ENCODE measurements at regions not wholly inside any gene's neighbourhood (a gene's known extent, or its start where the extent isn't known, plus 50 kb on each side); places are given as distances from the start of the nearest gene placed in this dataset.

DNA sequence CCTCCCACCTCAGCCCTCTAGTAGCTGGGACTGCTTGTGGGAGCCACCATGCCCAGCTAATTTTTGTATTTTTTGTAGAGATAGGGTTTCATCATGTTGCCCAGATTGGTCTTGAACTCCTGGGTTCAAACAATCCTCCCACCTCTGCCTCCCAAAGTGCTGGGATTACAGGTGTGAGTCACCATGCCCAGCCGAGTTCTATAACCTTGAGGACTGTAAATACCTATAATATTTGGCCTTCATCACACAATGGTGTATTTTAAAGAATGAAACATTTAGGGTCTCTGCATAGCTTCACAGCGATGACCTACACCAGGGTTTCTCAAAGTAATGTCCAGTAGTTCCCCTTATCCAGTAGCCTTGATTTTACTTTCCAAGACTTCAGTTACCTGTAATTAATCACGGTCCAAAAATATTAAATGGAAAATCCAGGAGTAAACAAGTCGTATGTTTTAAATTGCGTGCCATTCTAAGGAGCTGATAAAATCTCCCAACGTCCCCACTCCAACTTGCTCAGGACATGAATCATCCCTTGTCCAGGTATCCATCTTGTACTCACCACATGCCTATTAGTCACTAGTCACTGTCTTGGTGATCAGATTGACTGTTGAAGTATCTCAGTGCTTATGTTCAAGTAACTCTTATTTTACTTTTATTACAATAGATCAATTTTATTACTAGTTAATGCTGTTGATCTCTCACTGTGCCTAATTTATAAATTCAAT, 368.2 kb downstream of the BTG1 start:
- TF ChIP-seq, protein P1, sequence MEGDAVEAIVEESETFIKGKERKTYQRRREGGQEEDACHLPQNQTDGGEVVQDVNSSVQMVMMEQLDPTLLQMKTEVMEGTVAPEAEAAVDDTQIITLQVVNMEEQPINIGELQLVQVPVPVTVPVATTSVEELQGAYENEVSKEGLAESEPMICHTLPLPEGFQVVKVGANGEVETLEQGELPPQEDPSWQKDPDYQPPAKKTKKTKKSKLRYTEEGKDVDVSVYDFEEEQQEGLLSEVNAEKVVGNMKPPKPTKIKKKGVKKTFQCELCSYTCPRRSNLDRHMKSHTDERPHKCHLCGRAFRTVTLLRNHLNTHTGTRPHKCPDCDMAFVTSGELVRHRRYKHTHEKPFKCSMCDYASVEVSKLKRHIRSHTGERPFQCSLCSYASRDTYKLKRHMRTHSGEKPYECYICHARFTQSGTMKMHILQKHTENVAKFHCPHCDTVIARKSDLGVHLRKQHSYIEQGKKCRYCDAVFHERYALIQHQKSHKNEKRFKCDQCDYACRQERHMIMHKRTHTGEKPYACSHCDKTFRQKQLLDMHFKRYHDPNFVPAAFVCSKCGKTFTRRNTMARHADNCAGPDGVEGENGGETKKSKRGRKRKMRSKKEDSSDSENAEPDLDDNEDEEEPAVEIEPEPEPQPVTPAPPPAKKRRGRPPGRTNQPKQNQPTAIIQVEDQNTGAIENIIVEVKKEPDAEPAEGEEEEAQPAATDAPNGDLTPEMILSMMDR (IDR thresholded peaks at IDR 0.05; ENCODE audit: poor library complexity): no peak
- TF ChIP-seq EZH2phosphoT487 (IDR thresholded peaks at IDR 0.05; ENCODE audit: low read depth, severe bottlenecking, unreplicated experiment): no peak
- no peak for TF ChIP-seq EZH2 (IDR thresholded peaks at IDR 0.05; ENCODE audit: borderline replicate concordance)
- Histone ChIP-seq H3K4me3 (no peak overlapping the region), H4K20me1 (ENCODE audit: insufficient read depth, poor library complexity, severe bottlenecking) (no peaks in the 10 kb centered on the region), H3K4me2 (no peak overlapping the region), H3K27me3 (no peaks in the 10 kb centered on the region), H2AFZ (no peak overlapping the region), H3K27ac (peak overlapping the region; percentile 90), H3K36me3 (replicated peaks; ENCODE audit: insufficient read depth, low read depth) (no peaks in the 10 kb centered on the region), H3K79me2 (no peaks in the 10 kb centered on the region), H3K4me1 (ENCODE audit: insufficient read depth) (peaks cover 18% of the 10 kb centered on the region), H3K9me3 (ENCODE audit: low read depth) (no peaks in the 10 kb centered on the region), H3K9me2 (replicated peaks; ENCODE audit: insufficient read depth) (no peaks in the 10 kb centered on the region)
- DNase-seq (ENCODE audit: low spot score): peak; percentile 39
- WGBS (ENCODE audit: low lambda C conversion rate, missing lambda C conversion rate): 76% methylated on average over 6 of the region's 6 CpGs

DNA sequence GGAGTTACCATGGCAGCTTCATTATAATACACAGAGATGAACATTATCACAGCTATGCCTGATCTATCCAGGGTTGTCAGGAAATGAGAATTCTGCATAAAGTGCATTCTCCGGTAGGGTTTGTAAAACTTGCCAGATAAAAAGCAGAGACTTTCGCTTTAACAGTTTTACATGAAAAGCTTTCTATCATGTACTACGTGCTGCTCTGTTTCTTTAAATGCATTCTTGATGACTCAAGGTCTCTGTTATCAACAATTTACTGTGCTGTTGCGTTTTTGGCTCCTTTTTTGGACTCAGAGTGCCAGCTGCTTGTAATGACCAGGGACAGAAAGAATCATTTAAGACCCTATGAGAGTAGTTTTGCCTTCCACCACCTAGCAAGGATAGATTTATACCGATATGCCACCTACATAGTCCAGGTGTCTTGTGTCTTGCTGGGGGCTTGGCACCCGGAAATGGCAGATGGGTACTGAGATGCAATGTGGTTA, 371.2 kb downstream of the BTG1 start:
- no peaks in the 10 kb centered on the region for H3K27me3 ChIP-seq
- DNase-seq (ENCODE audit: low spot score): peak; percentile 33
- H4K20me1 ChIP-seq (ENCODE audit: insufficient read depth, poor library complexity, severe bottlenecking): no peaks in the 10 kb centered on the region
- TF ChIP-seq EZH2phosphoT487 (IDR thresholded peaks at IDR 0.05; ENCODE audit: low read depth, severe bottlenecking, unreplicated experiment): no peak
- TF ChIP-seq, protein P1 (IDR thresholded peaks at IDR 0.05; ENCODE audit: poor library complexity): no peak
- no peak for TF ChIP-seq EZH2 (IDR thresholded peaks at IDR 0.05; ENCODE audit: borderline replicate concordance)
- H3K9me2 ChIP-seq (replicated peaks; ENCODE audit: insufficient read depth): no peaks in the 10 kb centered on the region
- H3K4me1 ChIP-seq (ENCODE audit: insufficient read depth): peaks cover 15% of the 10 kb centered on the region
- no peaks in the 10 kb centered on the region for H3K36me3 ChIP-seq (replicated peaks; ENCODE audit: insufficient read depth, low read depth)
- H3K27ac ChIP-seq: peak overlapping the region; percentile 52
- no peaks in the 10 kb centered on the region for H3K79me2 ChIP-seq
- 34% methylated on average over 6 of the region's 6 CpGs for WGBS (ENCODE audit: low lambda C conversion rate, missing lambda C conversion rate)
- peak overlapping the region; percentile 55 for H3K4me2 ChIP-seq
- no peak overlapping the region for H3K4me3 ChIP-seq
- H3K9me3 ChIP-seq (ENCODE audit: low read depth): no peaks in the 10 kb centered on the region
- H2AFZ ChIP-seq: no peak overlapping the region

DNA sequence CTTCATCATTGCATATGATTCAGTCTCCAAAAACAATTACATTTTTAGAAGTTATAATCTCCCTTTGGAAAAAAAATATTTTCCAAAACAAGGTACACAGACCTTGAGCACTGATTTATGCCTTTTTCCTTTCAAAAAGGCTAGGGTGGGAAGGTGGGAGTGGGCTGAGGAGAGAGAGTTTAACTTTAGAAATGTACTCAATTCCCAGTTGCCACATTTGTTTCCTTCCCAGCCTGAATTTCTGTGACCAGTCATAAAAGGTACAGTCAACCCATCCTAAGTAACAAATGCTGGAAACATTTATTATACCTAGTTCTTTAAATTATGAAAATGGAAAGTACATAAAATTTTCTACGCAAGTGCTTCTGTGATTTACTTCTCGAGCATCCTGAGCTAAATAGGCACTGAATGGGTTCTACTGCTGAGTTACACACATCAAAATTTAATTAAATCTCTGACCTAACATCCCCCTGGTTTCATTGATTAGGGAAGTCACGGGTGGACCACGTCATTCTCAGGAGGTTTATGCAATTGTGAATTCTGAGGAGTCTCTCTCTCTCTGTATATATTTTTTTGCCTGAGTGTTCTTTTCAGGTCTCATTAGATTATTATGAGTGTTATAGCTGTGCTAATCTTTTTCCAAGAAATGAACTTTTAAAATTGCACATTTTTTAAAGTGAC, 371.8 kb downstream of the BTG1 start:
- WGBS (ENCODE audit: low lambda C conversion rate, missing lambda C conversion rate): 75% methylated on average over 4 of the region's 4 CpGs
- H3K36me3 ChIP-seq (replicated peaks; ENCODE audit: insufficient read depth, low read depth): no peaks in the 10 kb centered on the region
- peaks cover 11% of the 10 kb centered on the region for H3K4me1 ChIP-seq (ENCODE audit: insufficient read depth)
- no peak overlapping the region for H2AFZ ChIP-seq
- TF ChIP-seq EZH2 (IDR thresholded peaks at IDR 0.05; ENCODE audit: borderline replicate concordance): no peak
- TF ChIP-seq, protein P1 (IDR thresholded peaks at IDR 0.05; ENCODE audit: poor library complexity): no peak
- H3K4me2 ChIP-seq: peak overlapping the region; percentile 55
- H3K79me2 ChIP-seq: no peaks in the 10 kb centered on the region
- DNase-seq (ENCODE audit: low spot score): no peak
- H4K20me1 ChIP-seq (ENCODE audit: insufficient read depth, poor library complexity, severe bottlenecking): no peaks in the 10 kb centered on the region
- no peaks in the 10 kb centered on the region for H3K27me3 ChIP-seq
- no peaks in the 10 kb centered on the region for H3K9me2 ChIP-seq (replicated peaks; ENCODE audit: insufficient read depth)
- H3K9me3 ChIP-seq (ENCODE audit: low read depth): no peaks in the 10 kb centered on the region
- peak overlapping the region; percentile 52 for H3K27ac ChIP-seq
- no peak overlapping the region for H3K4me3 ChIP-seq

Measured in hepatocyte (in vitro differentiated cells).